ENCODE measurements at regions not wholly inside any gene's neighbourhood (a gene's known extent, or its start where the extent isn't known, plus 50 kb on each side); places are given as distances from the start of the nearest gene placed in this dataset.
A peak's percentile ranks its signal among the peaks of the same experiment; 100 is the strongest.

DNA sequence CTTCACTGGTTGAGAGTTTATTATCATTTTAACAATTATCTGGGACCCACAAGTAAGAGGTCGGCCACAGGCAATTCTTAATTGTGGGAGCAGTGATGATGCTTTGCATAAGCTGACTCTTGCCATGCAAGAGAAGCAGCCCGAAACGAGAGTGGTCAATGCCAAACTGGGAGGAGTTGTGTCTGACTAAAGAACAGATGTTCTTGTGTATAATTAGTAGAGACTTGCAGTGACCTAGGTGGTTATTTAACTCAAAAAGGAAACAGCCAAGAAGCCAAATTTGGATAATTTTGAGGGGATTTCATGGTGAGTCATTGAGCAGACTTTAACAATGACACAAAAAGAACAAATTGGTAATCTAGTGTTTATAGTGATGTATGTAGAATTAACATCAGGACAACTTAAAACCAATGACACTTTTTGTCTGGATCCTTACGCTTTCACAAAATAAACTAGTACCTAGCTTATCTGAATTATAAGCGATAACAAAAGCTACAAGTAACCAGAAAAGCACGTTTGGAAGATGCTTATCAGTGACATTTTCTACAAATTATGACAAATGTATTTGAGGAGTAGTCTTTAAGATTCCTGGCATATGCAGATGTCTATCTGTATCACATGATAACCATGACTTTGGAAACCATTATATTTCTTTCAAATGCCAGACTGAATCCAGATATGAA, 184.7 kb upstream of the DLGAP1 start:
- no peak for TF ChIP-seq PAX5 (IDR thresholded peaks at IDR 0.05; ENCODE audit: insufficient read depth, low read length, severe bottlenecking)
- peak; percentile 64; the same call in 1 of the 2 replicates for TF ChIP-seq POU2F2 (IDR thresholded peaks at IDR 0.05; ENCODE audit: low read depth, low read length)
- FAIRE-seq (peak; percentile 9), DNase-seq (ENCODE audit: insufficient read length, low spot score) (no peak)

DNA sequence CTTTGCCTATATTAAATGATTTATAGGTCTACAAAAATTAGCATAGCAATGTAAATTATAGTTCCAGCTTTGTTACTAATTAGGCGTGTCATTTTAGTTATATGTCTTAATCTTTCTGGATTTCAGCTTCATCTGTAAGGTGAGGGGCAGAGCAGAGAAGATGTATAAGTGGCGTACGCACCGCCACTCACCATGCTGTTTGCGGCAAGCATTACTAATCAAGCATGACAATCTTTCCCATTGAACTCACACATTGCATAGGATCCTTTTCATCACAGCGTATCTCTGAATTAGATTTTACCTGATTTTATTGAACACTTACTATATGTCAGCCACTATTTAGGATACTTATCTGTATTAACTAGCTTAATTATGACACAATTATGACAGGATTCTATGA, 183.6 kb upstream of the DLGAP1 start:
- TF ChIP-seq POLR2AphosphoS5 (IDR thresholded peaks at IDR 0.05; ENCODE audit: low read depth, low read length) (no peak), POU2F2 (IDR thresholded peaks at IDR 0.05; ENCODE audit: low read depth, low read length) (no peak), PAX5 (IDR thresholded peaks at IDR 0.05; ENCODE audit: insufficient read depth, low read length, severe bottlenecking) (no peak), POLR2A (IDR thresholded peaks at IDR 0.05; ENCODE audit: low read depth, low read length) (no peak), TAF1 (IDR thresholded peaks at IDR 0.05; ENCODE audit: low read depth, low read length) (no peak), SPI1 (IDR thresholded peaks at IDR 0.05; ENCODE audit: low read depth, low read length) (no peak)
- DNase-seq (ENCODE audit: insufficient read length, low spot score) (no peak), FAIRE-seq (no peak)

DNA sequence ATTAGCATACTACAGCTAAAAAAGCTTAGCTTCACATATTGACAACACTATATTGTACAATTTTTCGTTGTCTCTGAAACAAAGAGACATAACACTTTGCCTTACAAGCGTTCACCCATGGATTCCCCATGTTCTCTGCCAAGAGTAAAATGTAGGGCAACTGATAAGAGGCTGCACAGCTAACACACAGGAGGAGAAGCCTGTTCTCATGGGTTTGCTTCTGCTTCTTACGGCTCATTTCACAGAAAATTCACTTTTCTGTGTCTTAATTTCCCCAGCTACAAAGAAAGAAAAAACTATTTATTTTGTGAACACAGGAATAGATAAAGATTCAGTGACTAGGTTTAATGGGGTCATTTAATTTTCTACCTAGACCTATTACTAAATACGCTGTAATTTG, 182.8 kb upstream of the DLGAP1 start:
- TF ChIP-seq POU2F2 (IDR thresholded peaks at IDR 0.05; ENCODE audit: low read depth, low read length) (no peak), TAF1 (IDR thresholded peaks at IDR 0.05; ENCODE audit: low read depth, low read length) (no peak), POLR2A (IDR thresholded peaks at IDR 0.05; ENCODE audit: low read depth, low read length) (no peak), SPI1 (IDR thresholded peaks at IDR 0.05; ENCODE audit: low read depth, low read length) (no peak), POLR2AphosphoS5 (IDR thresholded peaks at IDR 0.05; ENCODE audit: low read depth, low read length) (no peak), PAX5 (IDR thresholded peaks at IDR 0.05; ENCODE audit: insufficient read depth, low read length, severe bottlenecking) (no peak)
- DNase-seq (ENCODE audit: insufficient read length, low spot score) (no peak), FAIRE-seq (no peak)

DNA sequence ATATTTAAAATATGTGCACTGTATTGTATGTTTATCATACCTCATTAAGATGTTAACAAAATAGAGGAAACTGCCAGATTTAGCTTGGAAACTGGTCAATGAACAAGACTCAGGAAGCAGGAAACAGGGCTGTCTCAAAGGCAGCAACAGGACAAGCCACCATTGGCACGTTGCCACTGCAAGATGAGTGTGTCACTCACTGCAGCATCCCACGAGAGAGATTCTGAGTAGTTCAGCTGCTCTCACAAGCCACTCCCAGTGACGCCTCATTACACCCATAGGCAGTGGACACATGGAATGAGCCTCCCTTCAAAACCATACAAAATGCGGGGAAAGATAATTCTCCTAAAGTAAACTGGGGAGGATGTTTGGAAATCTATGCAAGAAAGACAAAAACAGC, 181.9 kb upstream of the DLGAP1 start:
- DNase-seq (ENCODE audit: insufficient read length, low spot score) = no peak
- TF ChIP-seq POLR2A (IDR thresholded peaks at IDR 0.05; ENCODE audit: low read depth, low read length) (no peak), SPI1 (IDR thresholded peaks at IDR 0.05; ENCODE audit: low read depth, low read length) (no peak), POLR2AphosphoS5 (IDR thresholded peaks at IDR 0.05; ENCODE audit: low read depth, low read length) (no peak), TAF1 (IDR thresholded peaks at IDR 0.05; ENCODE audit: low read depth, low read length) (no peak), PAX5 (IDR thresholded peaks at IDR 0.05; ENCODE audit: insufficient read depth, low read length, severe bottlenecking) (no peak)
- no peak for FAIRE-seq

DNA sequence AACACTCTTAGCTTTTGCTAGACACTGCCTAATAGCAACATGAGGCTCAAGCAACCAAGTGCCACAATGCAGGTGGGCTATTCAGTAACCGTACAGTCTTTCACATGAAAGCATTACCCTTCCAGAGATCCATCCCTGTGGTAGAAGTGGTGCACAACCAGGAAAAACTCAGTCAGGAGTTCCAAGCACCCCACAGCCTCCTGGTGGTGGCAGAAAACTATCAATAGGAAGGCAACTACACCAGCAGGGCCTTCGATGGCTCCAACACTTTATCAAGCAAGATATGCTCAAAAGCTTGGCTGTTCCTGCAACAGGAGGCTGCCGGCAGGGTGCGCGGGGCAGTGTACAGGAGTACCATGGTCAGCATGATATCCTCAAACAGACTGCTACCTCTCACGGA, 176.1 kb upstream of the DLGAP1 start:
- no peak for DNase-seq (ENCODE audit: insufficient read length, low spot score)
- no peak for FAIRE-seq
- TF ChIP-seq POLR2A (IDR thresholded peaks at IDR 0.05; ENCODE audit: low read depth, low read length) = no peak
- TF ChIP-seq PAX5 (IDR thresholded peaks at IDR 0.05; ENCODE audit: insufficient read depth, low read length, severe bottlenecking) = no peak
- no peak for TF ChIP-seq POU2F2 (IDR thresholded peaks at IDR 0.05; ENCODE audit: low read depth, low read length)
- TF ChIP-seq SPI1 (IDR thresholded peaks at IDR 0.05; ENCODE audit: low read depth, low read length) = no peak

DNA sequence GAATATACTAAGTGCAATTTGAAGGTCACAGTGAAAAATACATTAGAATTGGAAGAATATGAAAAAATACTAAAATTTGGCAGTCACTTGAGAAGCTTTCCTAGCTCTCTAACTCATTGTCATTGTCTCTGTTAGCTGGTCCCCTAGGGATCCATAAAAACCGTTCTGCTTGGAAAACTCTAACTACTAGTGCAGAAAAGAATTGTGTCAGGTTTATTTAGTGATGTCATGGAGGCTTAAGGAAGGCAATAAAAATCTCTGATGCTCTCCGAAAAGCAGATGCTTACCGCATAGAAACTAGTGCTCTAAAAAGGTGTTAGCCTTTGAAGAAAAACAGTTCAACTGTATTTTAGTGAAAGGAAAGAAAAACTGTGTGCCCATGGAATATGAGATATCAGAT, 150.1 kb upstream of the DLGAP1 start:
- no peak for DNase-seq (ENCODE audit: insufficient read length, low spot score)
- FAIRE-seq = no peak
- no peak for TF ChIP-seq SPI1 (IDR thresholded peaks at IDR 0.05; ENCODE audit: low read depth, low read length)
- no peak for TF ChIP-seq TAF1 (IDR thresholded peaks at IDR 0.05; ENCODE audit: low read depth, low read length)

DNA sequence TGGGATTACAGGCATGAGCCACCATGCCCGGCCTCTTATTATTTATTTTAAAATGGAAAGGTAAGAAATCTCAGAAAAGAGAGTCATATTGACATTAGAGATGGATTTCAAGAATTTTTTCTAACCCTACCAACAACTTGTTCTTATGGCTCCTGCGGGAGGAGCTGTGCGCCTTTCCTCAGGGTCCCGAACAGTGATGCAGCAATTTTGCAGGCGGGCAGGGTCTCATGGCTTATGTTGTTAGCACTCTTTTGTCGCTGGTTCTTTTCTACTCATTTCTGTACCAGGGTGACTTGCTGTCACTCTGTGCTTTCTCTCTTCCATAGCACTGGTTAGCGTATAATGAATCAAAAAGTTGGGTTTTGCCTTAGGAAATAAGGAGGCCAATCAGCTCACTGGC, 148.8 kb upstream of the DLGAP1 start:
- DNase-seq (ENCODE audit: insufficient read length, low spot score) (no peak), FAIRE-seq (no peak)
- no peak for TF ChIP-seq TAF1 (IDR thresholded peaks at IDR 0.05; ENCODE audit: low read depth, low read length)
- TF ChIP-seq POU2F2 (IDR thresholded peaks at IDR 0.05; ENCODE audit: low read depth, low read length) = no peak
- TF ChIP-seq POLR2A (IDR thresholded peaks at IDR 0.05; ENCODE audit: low read depth, low read length) = no peak
- no peak for TF ChIP-seq POLR2AphosphoS5 (IDR thresholded peaks at IDR 0.05; ENCODE audit: low read depth, low read length)
- TF ChIP-seq PAX5 (IDR thresholded peaks at IDR 0.05; ENCODE audit: insufficient read depth, low read length, severe bottlenecking) = no peak
- no peak for TF ChIP-seq SPI1 (IDR thresholded peaks at IDR 0.05; ENCODE audit: low read depth, low read length)

DNA sequence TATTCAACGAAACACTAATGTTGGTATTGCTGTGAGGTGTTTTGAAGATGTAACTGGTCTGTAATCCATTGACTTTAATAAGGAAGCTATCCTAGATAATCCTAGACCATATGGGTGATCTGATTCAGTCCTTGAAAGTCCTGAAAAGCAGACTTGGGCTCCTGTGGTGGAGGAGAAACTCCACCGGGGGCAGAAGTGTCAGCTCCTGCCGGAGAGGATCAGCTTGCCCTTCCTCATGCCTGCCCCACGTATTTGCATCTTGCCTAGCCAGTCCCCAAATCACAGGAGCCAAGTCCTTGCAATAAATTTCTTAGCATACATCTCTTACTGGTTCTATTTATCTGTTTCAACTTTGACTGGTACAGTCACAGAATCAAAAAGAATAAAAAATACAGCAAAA, 144.2 kb upstream of the DLGAP1 start:
- TF ChIP-seq POLR2A (IDR thresholded peaks at IDR 0.05; ENCODE audit: low read depth, low read length) = no peak
- FAIRE-seq (no peak), DNase-seq (ENCODE audit: insufficient read length, low spot score) (no peak)

DNA sequence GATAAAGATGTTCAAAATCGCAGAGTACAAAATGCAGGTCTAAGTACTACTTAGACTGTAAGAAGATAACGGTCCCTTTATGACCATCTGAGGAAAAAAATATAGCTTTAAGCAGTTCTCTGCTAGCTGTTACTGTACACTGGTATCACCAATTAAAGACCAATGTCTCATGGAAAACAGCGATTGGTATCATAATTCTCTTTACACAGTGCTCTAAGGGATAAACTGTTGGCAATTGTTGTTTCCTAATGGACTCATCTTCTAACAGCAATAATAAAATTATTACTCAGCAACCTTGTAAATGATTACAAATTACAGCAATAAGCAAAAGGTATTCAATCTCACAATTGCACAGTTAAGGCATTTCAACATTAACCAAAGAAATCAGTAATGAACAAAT, 142.2 kb upstream of the DLGAP1 start:
- FAIRE-seq (no peak), DNase-seq (ENCODE audit: insufficient read length, low spot score) (no peak)
- TF ChIP-seq POU2F2 (IDR thresholded peaks at IDR 0.05; ENCODE audit: low read depth, low read length) (no peak), POLR2A (IDR thresholded peaks at IDR 0.05; ENCODE audit: low read depth, low read length) (no peak), TAF1 (IDR thresholded peaks at IDR 0.05; ENCODE audit: low read depth, low read length) (no peak), SPI1 (IDR thresholded peaks at IDR 0.05; ENCODE audit: low read depth, low read length) (no peak), POLR2AphosphoS5 (IDR thresholded peaks at IDR 0.05; ENCODE audit: low read depth, low read length) (no peak), PAX5 (IDR thresholded peaks at IDR 0.05; ENCODE audit: insufficient read depth, low read length, severe bottlenecking) (no peak)

DNA sequence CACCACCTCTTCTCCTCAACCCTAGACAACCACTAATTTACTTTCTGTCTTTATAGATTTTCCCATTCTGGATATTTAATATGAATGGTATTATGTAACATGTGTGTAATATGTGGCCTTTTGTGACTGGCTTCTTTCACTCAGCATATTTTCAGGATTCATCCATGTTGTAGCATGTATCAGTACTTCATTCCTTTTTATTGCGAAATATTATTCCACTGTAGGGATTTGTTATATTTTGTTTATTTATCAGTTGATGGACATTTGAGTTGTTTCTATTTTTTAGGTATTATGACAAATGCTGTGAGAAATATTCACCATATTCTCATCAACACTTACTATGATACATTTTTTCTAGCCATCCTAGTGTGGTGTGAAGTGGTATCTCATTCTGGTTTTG, 138.8 kb upstream of the DLGAP1 start:
- FAIRE-seq (no peak), DNase-seq (ENCODE audit: insufficient read length, low spot score) (no peak)
- TF ChIP-seq POLR2AphosphoS5 (IDR thresholded peaks at IDR 0.05; ENCODE audit: low read depth, low read length) (no peak), POLR2A (IDR thresholded peaks at IDR 0.05; ENCODE audit: low read depth, low read length) (no peak), POU2F2 (IDR thresholded peaks at IDR 0.05; ENCODE audit: low read depth, low read length) (no peak), SPI1 (IDR thresholded peaks at IDR 0.05; ENCODE audit: low read depth, low read length) (no peak), PAX5 (IDR thresholded peaks at IDR 0.05; ENCODE audit: insufficient read depth, low read length, severe bottlenecking) (no peak), TAF1 (IDR thresholded peaks at IDR 0.05; ENCODE audit: low read depth, low read length) (no peak)

DNA sequence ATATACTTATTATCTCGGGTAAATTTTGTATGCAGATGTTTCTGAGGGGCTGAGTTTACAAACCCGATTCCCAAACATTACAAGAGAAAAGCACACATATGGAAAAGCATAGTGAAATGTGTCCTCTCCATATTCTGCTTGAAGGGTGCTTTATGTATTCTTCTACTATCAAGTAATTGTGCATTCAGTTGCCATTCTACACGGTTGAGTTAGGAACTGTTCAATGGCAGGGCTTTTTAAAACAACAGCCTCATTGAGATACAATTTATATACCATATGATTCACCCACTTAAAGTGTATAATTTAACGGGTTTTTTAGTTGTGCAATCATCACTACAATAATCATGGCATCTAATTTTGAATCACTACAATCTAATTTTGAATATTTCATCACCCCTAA, 138.4 kb upstream of the DLGAP1 start:
- FAIRE-seq = no peak
- no peak for DNase-seq (ENCODE audit: insufficient read length, low spot score)

More for the DNA sequence above, 138.4 kb upstream of the DLGAP1 start:
- TF ChIP-seq SPI1 (IDR thresholded peaks at IDR 0.05; ENCODE audit: low read depth, low read length) (no peak), TAF1 (IDR thresholded peaks at IDR 0.05; ENCODE audit: low read depth, low read length) (no peak)

Data from GM12891 (cell line).